GM18907 (cell line): ENCODE measurements at regions not wholly inside any gene's neighbourhood (a gene's known extent, or its start where the extent isn't known, plus 50 kb on each side); places are given as distances from the start of the nearest gene placed in this dataset.

Experiments
- ATAC-seq: cut with Tn5 transposase; IDR thresholded peaks from one replicate; pipeline ENCODE4 v1.9.1; 2021; ENCODE audit warnings: mild to moderate bottlenecking, moderate library complexity; ENCODE audit not compliant: unreplicated experiment

GRCh38 chr15:61541516-61541915 lies 312.4 kb upstream of the RORA start:
- no peak for ATAC-seq

- ATAC-seq: no peak
These were observed 308.2 kb upstream of the RORA start for GRCh38 chr15:61537337-61537736.

GRCh38 chr15:61534986-61535385 lies 305.9 kb upstream of the RORA start:
- no peak for ATAC-seq

- no peak for ATAC-seq
These were observed 301.7 kb upstream of the RORA start for GRCh38 chr15:61530769-61531168.

- ATAC-seq: no peak
These were observed 299.4 kb upstream of the RORA start for GRCh38 chr15:61528581-61528910.

- ATAC-seq: peak; percentile 43
These were observed 298.9 kb upstream of the RORA start for GRCh38 chr15:61527836-61528580.

DNA sequence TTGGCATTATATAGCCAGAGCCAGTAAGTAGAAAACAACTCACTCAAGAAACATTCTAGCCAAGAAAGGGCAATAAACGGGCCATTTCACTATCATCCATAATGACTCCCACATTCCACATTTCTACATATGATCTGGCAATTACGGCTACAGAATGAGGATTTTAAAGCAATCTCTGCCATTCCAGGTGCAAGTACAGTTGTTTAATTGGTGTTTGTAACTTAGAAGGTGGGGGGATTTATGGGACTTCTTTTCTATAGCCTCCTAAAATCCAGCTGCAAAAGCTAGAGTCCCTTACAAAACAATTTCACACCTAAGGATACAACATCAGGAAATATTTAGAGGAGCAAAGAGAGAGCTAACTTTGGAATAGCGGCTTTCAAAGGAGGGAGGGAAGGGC lies 295.4 kb upstream of the RORA start:
- ATAC-seq: no peak

GRCh38 chr15:61524086-61524485 lies 295.0 kb upstream of the RORA start:
- ATAC-seq: no peak

GRCh38 chr15:61522411-61522810 lies 293.3 kb upstream of the RORA start:
- no peak for ATAC-seq

- no peak for ATAC-seq
These were observed 292.9 kb upstream of the RORA start for GRCh38 chr15:61521953-61522352.

DNA sequence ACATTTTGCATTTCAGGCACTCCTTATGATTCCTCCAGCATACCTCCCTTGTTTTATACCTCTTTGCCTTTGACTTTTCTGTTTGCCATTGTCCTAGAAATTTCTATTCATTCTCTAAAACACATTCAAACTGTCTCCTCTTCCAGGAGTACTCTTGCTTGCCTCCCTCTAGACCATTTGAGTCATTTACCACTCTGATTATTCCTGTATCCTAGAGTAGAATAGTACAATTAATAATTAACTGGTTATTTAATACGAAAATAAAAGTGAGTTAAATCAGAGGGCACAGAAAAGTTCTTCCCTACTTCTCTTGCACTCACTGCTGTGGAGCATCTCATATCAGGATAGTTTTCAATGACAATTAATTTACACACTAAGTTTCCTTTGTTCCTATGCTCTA lies 290.2 kb upstream of the RORA start:
- ATAC-seq: no peak

DNA sequence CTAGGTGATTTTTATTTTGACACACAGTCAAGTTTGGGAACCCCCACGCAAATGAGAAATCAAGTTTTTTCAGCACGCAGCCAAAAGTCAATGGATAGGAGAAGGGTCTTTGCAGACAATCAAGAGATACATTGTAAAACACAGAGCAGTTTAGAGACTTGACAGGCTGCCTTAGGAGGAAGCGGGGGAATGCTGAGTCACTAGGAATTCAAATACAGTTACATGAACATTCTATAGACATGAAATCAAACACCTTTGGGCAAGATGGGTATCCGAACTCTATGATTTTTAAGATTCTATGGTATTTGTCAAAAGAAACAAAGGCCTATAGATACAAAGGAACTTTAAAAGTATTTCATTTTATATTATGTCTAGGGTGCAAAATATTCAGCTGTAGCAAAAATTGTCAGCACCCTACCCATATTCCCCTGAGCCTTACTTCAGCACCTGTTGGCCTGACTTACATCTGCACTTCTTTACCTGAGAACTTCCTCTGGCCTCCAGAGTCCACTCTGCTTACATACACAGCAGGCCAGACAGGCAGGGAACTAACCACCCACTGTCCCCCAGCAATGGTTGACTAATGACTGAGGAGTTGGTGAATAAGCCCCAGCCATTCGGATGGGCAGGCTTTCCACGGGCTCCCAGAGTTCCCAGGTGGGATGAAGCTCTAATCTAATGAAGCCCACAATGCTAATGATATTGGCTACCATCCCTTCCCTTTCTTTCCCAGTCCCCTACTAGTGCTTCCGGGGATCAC lies 289.3 kb upstream of the RORA start:
- no peak for ATAC-seq

DNA sequence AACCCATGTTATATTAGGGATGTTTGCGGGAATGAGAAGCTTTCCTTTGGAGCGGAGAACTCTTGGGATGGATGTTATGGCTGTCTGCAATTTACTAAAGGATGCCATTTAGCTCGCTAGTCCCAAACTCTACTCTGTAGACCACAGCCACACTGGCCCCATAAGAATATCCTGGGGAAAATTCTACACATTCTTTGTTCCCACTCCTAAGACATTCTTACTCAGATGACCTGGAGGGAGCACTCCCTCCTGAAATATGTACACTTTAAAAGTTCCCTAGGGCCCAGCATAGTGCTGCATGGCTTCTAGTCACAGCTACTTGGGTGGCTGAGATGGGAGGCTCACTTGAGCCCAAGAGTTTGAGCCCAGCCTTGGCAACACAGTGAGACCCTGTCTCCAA lies 288.7 kb upstream of the RORA start:
- ATAC-seq: no peak

DNA sequence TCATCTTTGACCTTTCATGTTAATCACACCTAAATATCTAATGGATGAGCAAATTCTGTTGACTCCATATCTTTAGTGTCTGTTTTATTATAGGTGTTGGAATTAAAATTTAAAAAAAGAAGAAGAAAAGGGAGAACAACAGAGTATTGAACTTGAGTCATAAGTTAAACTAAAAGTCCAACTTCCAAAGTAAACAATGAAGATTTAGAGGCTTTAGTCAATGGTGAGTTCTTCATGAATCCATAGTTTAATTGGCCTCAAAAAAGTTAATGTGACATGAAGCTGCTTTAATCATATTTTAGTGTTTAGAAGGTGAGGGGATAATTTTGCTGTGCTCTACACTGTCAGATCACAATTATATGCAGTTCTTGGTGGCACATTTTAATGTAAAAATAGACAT lies 288.2 kb upstream of the RORA start:
- no peak for ATAC-seq

DNA sequence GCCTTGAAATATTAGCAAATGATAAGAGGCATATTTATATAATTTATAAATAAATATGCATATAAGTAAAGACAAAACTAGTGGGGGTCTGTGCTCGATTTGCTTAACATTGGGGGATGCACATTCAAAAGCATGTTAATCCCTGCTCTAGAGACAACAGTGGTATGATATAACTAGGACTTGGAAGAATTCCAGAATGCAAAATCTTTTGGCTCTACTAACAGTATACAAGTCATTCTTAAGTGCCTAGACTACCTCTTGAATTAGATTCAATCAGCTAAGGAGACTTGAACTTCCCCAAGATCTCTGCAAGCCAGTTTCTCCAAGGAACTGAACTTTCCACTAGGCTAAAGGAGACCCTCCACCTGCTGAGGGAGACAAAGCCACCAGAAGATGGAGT lies 282.7 kb upstream of the RORA start:
- ATAC-seq: no peak

DNA sequence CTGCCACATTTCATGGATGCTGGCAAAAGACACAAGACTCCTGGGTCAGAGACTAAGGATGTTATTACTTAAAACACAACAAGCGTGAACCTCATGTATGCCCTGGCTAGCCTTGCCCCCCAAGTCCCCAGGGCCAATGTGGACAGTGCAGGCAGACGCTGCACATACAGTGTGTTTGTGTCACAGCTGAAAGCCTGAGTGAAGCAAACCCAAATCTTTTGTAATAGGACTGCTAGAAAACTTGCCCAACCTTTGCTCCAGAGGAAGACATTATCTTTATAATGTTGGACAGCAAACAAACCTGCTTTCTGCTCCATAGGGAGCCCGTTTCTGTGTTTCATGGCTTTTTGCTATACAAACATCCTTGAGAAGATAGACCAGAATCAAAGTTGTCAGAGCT lies 282.0 kb upstream of the RORA start:
- no peak for ATAC-seq

GRCh38 chr15:61509327-61509840 lies 280.3 kb upstream of the RORA start:
- ATAC-seq: no peak

- ATAC-seq: no peak
These were observed 274.4 kb upstream of the RORA start for GRCh38 chr15:61503383-61503969.

GRCh38 chr15:61501815-61502389 lies 272.8 kb upstream of the RORA start:
- no peak for ATAC-seq

- no peak for ATAC-seq
These were observed 272.0 kb upstream of the RORA start for GRCh38 chr15:61500951-61501620.

DNA sequence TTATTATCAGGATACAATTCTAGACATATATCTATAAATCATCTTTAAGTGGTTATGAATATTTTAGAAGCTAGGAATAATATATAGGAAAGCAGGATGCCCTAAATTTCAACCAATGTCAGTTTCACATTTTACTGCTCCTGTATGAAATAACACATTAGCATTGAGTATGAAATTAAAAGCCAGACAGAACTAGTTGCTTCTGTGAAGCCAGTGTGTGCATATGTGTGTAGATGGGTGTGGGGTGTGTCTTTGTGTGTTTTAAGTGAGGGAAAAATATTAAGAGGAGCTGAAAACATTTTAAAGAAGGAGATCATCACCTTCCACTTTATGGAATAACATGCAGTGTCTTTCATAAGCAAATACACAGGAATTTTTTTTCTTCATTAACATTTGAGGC lies 271.4 kb upstream of the RORA start:
- ATAC-seq: no peak
